GM23338 (cell line): ENCODE measurements at regions not wholly inside any gene's neighbourhood (a gene's known extent, or its start where the extent isn't known, plus 50 kb on each side); places are given as distances from the start of the nearest gene placed in this dataset.
A peak's percentile ranks its signal among the peaks of the same experiment; 100 is the strongest.

Source experiments
- ATAC-seq: fragments of 200-7000 bp; cut with Tn5 transposase; 3 replicates; pipeline ENCODE4 v1.9.1; 2020
- DNase-seq: peaks from one replicate; pipeline ENCODE4 v3.0.0-alpha.2; 2015; ENCODE audit warnings: low spot score
- H2AFZ ChIP-seq: fragments of 200-600 bp; sonication (generic); 2 replicates; pipeline ENCODE4 v1.8.0; 2016; ENCODE audit warnings: antibody characterized with exemption, mild to moderate bottlenecking, moderate library complexity
- H3F3A ChIP-seq: fragments of 200-600 bp; sonication (generic); replicated peaks from 2 replicates; pipeline ENCODE4 v1.8.0; 2017; ENCODE audit warnings: antibody characterized with exemption, mixed run types, low read depth
- H3K27ac ChIP-seq: fragments of 200-600 bp; sonication (generic); 2 replicates; pipeline ENCODE4 v1.6.1; 2016; ENCODE audit warnings: low read depth
- H3K27me3 ChIP-seq: fragments of 200-600 bp; sonication (generic); 2 replicates; pipeline ENCODE4 v1.8.0; 2016; ENCODE audit warnings: mild to moderate bottlenecking, mixed run types, moderate library complexity; ENCODE audit not compliant: insufficient read depth
- H3K36me3 ChIP-seq: fragments of 200-600 bp; sonication (generic); 2 replicates; pipeline ENCODE4 v1.8.0; 2016; ENCODE audit warnings: mild to moderate bottlenecking; ENCODE audit not compliant: insufficient read depth
- H3K4me1 ChIP-seq: fragments of 200-600 bp; sonication (generic); 2 replicates; pipeline ENCODE4 v1.8.0; 2016; ENCODE audit warnings: mild to moderate bottlenecking, moderate library complexity; ENCODE audit not compliant: insufficient read depth
- H3K4me2 ChIP-seq: fragments of 200-600 bp; sonication (generic); 2 replicates; pipeline ENCODE4 v1.7.1; 2017; ENCODE audit warnings: mixed run types
- H3K4me3 ChIP-seq: fragments of 200-600 bp; sonication (generic); 2 replicates; pipeline ENCODE4 v1.6.1; 2016; ENCODE audit warnings: mixed run types
- H3K79me2 ChIP-seq: fragments of 200-600 bp; sonication (generic); replicated peaks from 2 replicates; pipeline ENCODE4 v1.8.0; 2017; ENCODE audit warnings: mild to moderate bottlenecking; ENCODE audit not compliant: insufficient read depth
- H3K9me2 ChIP-seq: fragments of 200-600 bp; sonication (generic); 2 replicates; pipeline ENCODE4 v1.8.0; 2017; ENCODE audit not compliant: insufficient read depth
- H4K20me1 ChIP-seq: fragments of 200-600 bp; sonication (generic); replicated peaks from 2 replicates; pipeline ENCODE4 v1.8.0; 2017; ENCODE audit warnings: mild to moderate bottlenecking; ENCODE audit not compliant: insufficient read depth
- H3K27ac Mint-ChIP-seq: 2 replicates; pipeline ENCODE4 v1.8.0; 2020; ENCODE audit warnings: inconsistent platforms, mild to moderate bottlenecking, moderate library complexity, mixed read lengths
- H3K27me3 Mint-ChIP-seq: 3 replicates; pipeline ENCODE4 v1.8.0; 2022; ENCODE audit warnings: low read depth, mild to moderate bottlenecking, moderate library complexity, mixed read lengths, inconsistent platforms; ENCODE audit not compliant: insufficient read depth, poor library complexity
- H3K36me3 Mint-ChIP-seq: 3 replicates; pipeline ENCODE4 v1.8.0; 2021; ENCODE audit warnings: low read depth, mild to moderate bottlenecking, inconsistent platforms, moderate library complexity, mixed read lengths
- H3K4me1 Mint-ChIP-seq: 3 replicates; pipeline ENCODE4 v1.8.0; 2020; ENCODE audit warnings: mild to moderate bottlenecking, inconsistent platforms, mixed read lengths
- H3K4me3 Mint-ChIP-seq: 3 replicates; pipeline ENCODE4 v1.8.0; 2021; ENCODE audit warnings: moderate library complexity, mild to moderate bottlenecking, inconsistent platforms, mixed read lengths
- H3K9me3 Mint-ChIP-seq: 3 replicates; pipeline ENCODE4 v1.8.0; 2020; ENCODE audit warnings: moderate library complexity, mild to moderate bottlenecking, inconsistent platforms, mixed read lengths
- CREB1 ChIP-seq: fragments of 250-450 bp; sonication (Bioruptor Pico); IDR thresholded peaks from 2 replicates; pipeline ENCODE4 v1.5.0; 2020; ENCODE audit warnings: low read depth, mild to moderate bottlenecking, moderate library complexity
- EZH2 ChIP-seq: fragments of 200-600 bp; sonication (generic); IDR thresholded peaks from one replicate; pipeline ENCODE4 v1.8.0; 2017; ENCODE audit warnings: antibody characterized with exemption, mild to moderate bottlenecking, low read depth; ENCODE audit not compliant: unreplicated experiment
- EZH2phosphoT487 ChIP-seq: fragments of 200-600 bp; sonication (generic); IDR thresholded peaks from one replicate; pipeline ENCODE4 v1.8.1; 2018; ENCODE audit warnings: antibody characterized with exemption; ENCODE audit not compliant: unreplicated experiment
- JUNB ChIP-seq: IDR thresholded peaks from one replicate; pipeline ENCODE4 v1.6.1; 2016; ENCODE audit warnings: antibody characterized with exemption; ENCODE audit not compliant: unreplicated experiment
- NANOG ChIP-seq: IDR thresholded peaks from 2 replicates; pipeline ENCODE4 v1.6.1; 2016; ENCODE audit warnings: antibody characterized with exemption, borderline replicate concordance
- POLR2AphosphoS5 ChIP-seq: IDR thresholded peaks from 2 replicates; pipeline ENCODE4 v1.6.1; 2016; ENCODE audit warnings: antibody characterized with exemption, low read depth
- STAT1 ChIP-seq: IDR thresholded peaks from one replicate; pipeline ENCODE4 v1.6.1; 2016; ENCODE audit warnings: antibody characterized with exemption; ENCODE audit not compliant: unreplicated experiment
- ZNF114 ChIP-seq: fragments of 250-450 bp; sonication (Bioruptor Pico); IDR thresholded peaks from 2 replicates; pipeline ENCODE4 v1.5.0; 2020; ENCODE audit warnings: mild to moderate bottlenecking, moderate library complexity
- ZNF331 ChIP-seq: fragments of 250-450 bp; sonication (Bioruptor Pico); IDR thresholded peaks from 2 replicates; pipeline ENCODE4 v1.5.0; 2020; ENCODE audit warnings: low read depth, mild to moderate bottlenecking, moderate library complexity
- ZNF462 ChIP-seq: fragments of 250-450 bp; sonication (Bioruptor Pico); IDR thresholded peaks from 2 replicates; pipeline ENCODE4 v1.5.0; 2020; ENCODE audit warnings: mild to moderate bottlenecking, moderate library complexity
- TF ChIP-seq, protein P1 (sequence below): IDR thresholded peaks from one replicate; pipeline ENCODE4 v1.6.1; 2018; ENCODE audit warnings: antibody characterized with exemption; ENCODE audit not compliant: unreplicated experiment
- TF ChIP-seq, protein P2 (sequence below), 2 experiments: fragments of 200-600 bp in 1 of 2; sonication (generic) in 1 of 2; conservative IDR thresholded peaks; 2 replicates each; pipeline versions ENCODE4 v1.5.1 to v1.6.1; 2016 to 2017; ENCODE audit warnings: antibody characterized with exemption in 2 of 2, low read depth in 2 of 2, mild to moderate bottlenecking in 2 of 2, moderate library complexity in 1 of 2
- TF ChIP-seq, protein P3 (sequence below): IDR thresholded peaks from 2 replicates; pipeline ENCODE4 v1.6.1; 2016; ENCODE audit warnings: antibody characterized with exemption

- no peak overlapping the region for H3K4me3 ChIP-seq
- no peaks in the 10 kb centered on the region for H3K27me3 ChIP-seq
- no peaks in the 10 kb centered on the region for H3K27me3 Mint-ChIP-seq
- H3K9me3 Mint-ChIP-seq: peaks cover 2% of the 10 kb centered on the region; the same call in 1 of the 3 replicates
- H3K9me2 ChIP-seq: no peaks in the 10 kb centered on the region; the same call in 1 of the 2 replicates
- no peak for TF ChIP-seq NANOG
- TF ChIP-seq, protein P1, sequence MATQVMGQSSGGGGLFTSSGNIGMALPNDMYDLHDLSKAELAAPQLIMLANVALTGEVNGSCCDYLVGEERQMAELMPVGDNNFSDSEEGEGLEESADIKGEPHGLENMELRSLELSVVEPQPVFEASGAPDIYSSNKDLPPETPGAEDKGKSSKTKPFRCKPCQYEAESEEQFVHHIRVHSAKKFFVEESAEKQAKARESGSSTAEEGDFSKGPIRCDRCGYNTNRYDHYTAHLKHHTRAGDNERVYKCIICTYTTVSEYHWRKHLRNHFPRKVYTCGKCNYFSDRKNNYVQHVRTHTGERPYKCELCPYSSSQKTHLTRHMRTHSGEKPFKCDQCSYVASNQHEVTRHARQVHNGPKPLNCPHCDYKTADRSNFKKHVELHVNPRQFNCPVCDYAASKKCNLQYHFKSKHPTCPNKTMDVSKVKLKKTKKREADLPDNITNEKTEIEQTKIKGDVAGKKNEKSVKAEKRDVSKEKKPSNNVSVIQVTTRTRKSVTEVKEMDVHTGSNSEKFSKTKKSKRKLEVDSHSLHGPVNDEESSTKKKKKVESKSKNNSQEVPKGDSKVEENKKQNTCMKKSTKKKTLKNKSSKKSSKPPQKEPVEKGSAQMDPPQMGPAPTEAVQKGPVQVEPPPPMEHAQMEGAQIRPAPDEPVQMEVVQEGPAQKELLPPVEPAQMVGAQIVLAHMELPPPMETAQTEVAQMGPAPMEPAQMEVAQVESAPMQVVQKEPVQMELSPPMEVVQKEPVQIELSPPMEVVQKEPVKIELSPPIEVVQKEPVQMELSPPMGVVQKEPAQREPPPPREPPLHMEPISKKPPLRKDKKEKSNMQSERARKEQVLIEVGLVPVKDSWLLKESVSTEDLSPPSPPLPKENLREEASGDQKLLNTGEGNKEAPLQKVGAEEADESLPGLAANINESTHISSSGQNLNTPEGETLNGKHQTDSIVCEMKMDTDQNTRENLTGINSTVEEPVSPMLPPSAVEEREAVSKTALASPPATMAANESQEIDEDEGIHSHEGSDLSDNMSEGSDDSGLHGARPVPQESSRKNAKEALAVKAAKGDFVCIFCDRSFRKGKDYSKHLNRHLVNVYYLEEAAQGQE: no peak
- no peak for TF ChIP-seq ZNF114 (CRISPR knock-in tag)
- TF ChIP-seq ZNF462 (CRISPR knock-in tag): no peak
- TF ChIP-seq, protein P2, sequence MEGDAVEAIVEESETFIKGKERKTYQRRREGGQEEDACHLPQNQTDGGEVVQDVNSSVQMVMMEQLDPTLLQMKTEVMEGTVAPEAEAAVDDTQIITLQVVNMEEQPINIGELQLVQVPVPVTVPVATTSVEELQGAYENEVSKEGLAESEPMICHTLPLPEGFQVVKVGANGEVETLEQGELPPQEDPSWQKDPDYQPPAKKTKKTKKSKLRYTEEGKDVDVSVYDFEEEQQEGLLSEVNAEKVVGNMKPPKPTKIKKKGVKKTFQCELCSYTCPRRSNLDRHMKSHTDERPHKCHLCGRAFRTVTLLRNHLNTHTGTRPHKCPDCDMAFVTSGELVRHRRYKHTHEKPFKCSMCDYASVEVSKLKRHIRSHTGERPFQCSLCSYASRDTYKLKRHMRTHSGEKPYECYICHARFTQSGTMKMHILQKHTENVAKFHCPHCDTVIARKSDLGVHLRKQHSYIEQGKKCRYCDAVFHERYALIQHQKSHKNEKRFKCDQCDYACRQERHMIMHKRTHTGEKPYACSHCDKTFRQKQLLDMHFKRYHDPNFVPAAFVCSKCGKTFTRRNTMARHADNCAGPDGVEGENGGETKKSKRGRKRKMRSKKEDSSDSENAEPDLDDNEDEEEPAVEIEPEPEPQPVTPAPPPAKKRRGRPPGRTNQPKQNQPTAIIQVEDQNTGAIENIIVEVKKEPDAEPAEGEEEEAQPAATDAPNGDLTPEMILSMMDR (conservative IDR thresholded peaks at IDR 0.05; ENCODE audit: low read depth in 2 of 2): no peak
- TF ChIP-seq, protein P3, sequence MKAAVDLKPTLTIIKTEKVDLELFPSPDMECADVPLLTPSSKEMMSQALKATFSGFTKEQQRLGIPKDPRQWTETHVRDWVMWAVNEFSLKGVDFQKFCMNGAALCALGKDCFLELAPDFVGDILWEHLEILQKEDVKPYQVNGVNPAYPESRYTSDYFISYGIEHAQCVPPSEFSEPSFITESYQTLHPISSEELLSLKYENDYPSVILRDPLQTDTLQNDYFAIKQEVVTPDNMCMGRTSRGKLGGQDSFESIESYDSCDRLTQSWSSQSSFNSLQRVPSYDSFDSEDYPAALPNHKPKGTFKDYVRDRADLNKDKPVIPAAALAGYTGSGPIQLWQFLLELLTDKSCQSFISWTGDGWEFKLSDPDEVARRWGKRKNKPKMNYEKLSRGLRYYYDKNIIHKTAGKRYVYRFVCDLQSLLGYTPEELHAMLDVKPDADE: no peak
- TF ChIP-seq POLR2AphosphoS5: no peak
- TF ChIP-seq EZH2phosphoT487: no peak
- no peak for TF ChIP-seq STAT1
- no peak for TF ChIP-seq JUNB
- TF ChIP-seq CREB1 (CRISPR knock-in tag): no peak
- TF ChIP-seq ZNF331 (CRISPR knock-in tag): no peak
- no peak for TF ChIP-seq EZH2
- no peak overlapping the region for H3K27ac ChIP-seq
- no peak overlapping the region for H3K4me2 ChIP-seq
- no peaks in the 10 kb centered on the region for H3K4me1 ChIP-seq
- no peaks in the 10 kb centered on the region for H3K79me2 ChIP-seq
- H3F3A ChIP-seq: no peaks in the 10 kb centered on the region
- no peak for ATAC-seq
- H3K4me1 Mint-ChIP-seq: no peaks in the 10 kb centered on the region
- H3K27ac Mint-ChIP-seq: no peak overlapping the region
- peak overlapping the region; percentile 6; the same call in 1 of the 2 replicates for H2AFZ ChIP-seq
- no peak overlapping the region for H3K4me3 Mint-ChIP-seq
- H4K20me1 ChIP-seq: no peaks in the 10 kb centered on the region
- DNase-seq: no peak
- no peaks in the 10 kb centered on the region for H3K36me3 ChIP-seq
- no peaks in the 10 kb centered on the region for H3K36me3 Mint-ChIP-seq
These were observed 108.1 kb upstream of the GK2 start for GRCh38 chr4:79516114-79516513.
